Neural progenitor cell (in vitro differentiated cells): ENCODE measurements at regions not wholly inside any gene's neighbourhood (a gene's known extent, or its start where the extent isn't known, plus 50 kb on each side); places are given as distances from the start of the nearest gene placed in this dataset.
A peak's percentile ranks its signal among the peaks of the same experiment; 100 is the strongest.

Experiments
- DNase-seq: peaks from one replicate; pipeline ENCODE4 v3.0.0-alpha.2; 2016; ENCODE audit warnings: low spot score
- H2AFZ ChIP-seq: fragments of 200-600 bp; sonication (generic); replicated peaks from 2 replicates; pipeline ENCODE4 v1.6.1; 2016; ENCODE audit warnings: antibody characterized with exemption
- H3F3A ChIP-seq: fragments of 200-600 bp; sonication (generic); 2 replicates; pipeline ENCODE4 v1.6.1; 2016; ENCODE audit warnings: antibody characterized with exemption, low read depth
- H3K27ac ChIP-seq: fragments of 200-600 bp; sonication (generic); 2 replicates; pipeline ENCODE4 v1.5.1; 2016; ENCODE audit warnings: mild to moderate bottlenecking
- H3K27me3 ChIP-seq: fragments of 200-600 bp; sonication (generic); 2 replicates; pipeline ENCODE4 v1.6.1; 2016; ENCODE audit warnings: mild to moderate bottlenecking, moderate library complexity
- H3K36me3 ChIP-seq: fragments of 200-600 bp; sonication (generic); 2 replicates; pipeline ENCODE4 v1.5.1; 2016
- H3K4me1 ChIP-seq: fragments of 200-600 bp; sonication (generic); 2 replicates; pipeline ENCODE4 v1.6.1; 2016; ENCODE audit warnings: mixed run types
- H3K4me2 ChIP-seq: fragments of 200-600 bp; sonication (generic); 2 replicates; pipeline ENCODE4 v1.6.1; 2016
- H3K4me3 ChIP-seq: fragments of 200-600 bp; sonication (generic); 2 replicates; pipeline ENCODE4 v1.5.1; 2016
- H3K79me2 ChIP-seq: fragments of 200-600 bp; sonication (generic); 2 replicates; pipeline ENCODE4 v1.6.1; 2016; ENCODE audit warnings: low read depth
- H3K9ac ChIP-seq: fragments of 200-600 bp; sonication (generic); 2 replicates; pipeline ENCODE4 v1.6.1; 2016
- H3K9me3 ChIP-seq: fragments of 200-600 bp; sonication (generic); 2 replicates; pipeline ENCODE4 v1.5.1; 2016; ENCODE audit warnings: low read depth
- H4K20me1 ChIP-seq: fragments of 200-600 bp; sonication (generic); 2 replicates; pipeline ENCODE4 v1.6.1; 2016; ENCODE audit warnings: low read depth
- H3K27ac Mint-ChIP-seq: 3 replicates; pipeline ENCODE4 v1.8.0; 2021; ENCODE audit warnings: mixed read lengths
- H3K27me3 Mint-ChIP-seq: 2 replicates; pipeline ENCODE4 v1.8.0; 2022; ENCODE audit warnings: low read depth, mild to moderate bottlenecking, inconsistent platforms, moderate library complexity, mixed read lengths; ENCODE audit not compliant: insufficient read depth
- H3K36me3 Mint-ChIP-seq: 3 replicates; pipeline ENCODE4 v1.8.0; 2021; ENCODE audit warnings: mixed read lengths
- H3K4me1 Mint-ChIP-seq: 3 replicates; pipeline ENCODE4 v1.8.0; 2021; ENCODE audit warnings: mixed read lengths
- H3K4me3 Mint-ChIP-seq: 3 replicates; pipeline ENCODE4 v1.8.0; 2021; ENCODE audit warnings: mild to moderate bottlenecking, moderate library complexity, mixed read lengths
- H3K9me3 Mint-ChIP-seq: 3 replicates; pipeline ENCODE4 v1.8.0; 2020; ENCODE audit warnings: mixed read lengths
- CTCF ChIP-seq: fragments of 200-600 bp; sonication (generic); IDR thresholded peaks from 2 replicates; pipeline ENCODE4 v1.5.1; 2017; ENCODE audit warnings: antibody characterized with exemption, mild to moderate bottlenecking
- EZH2 ChIP-seq: fragments of 200-600 bp; sonication (generic); IDR thresholded peaks from 2 replicates; pipeline ENCODE4 v1.6.1; 2017; ENCODE audit warnings: antibody characterized with exemption, mild to moderate bottlenecking, moderate library complexity
- EZH2phosphoT487 ChIP-seq: fragments of 200-600 bp; sonication (generic); IDR thresholded peaks from 2 replicates; pipeline ENCODE4 v1.6.1; 2017; ENCODE audit warnings: antibody characterized with exemption

- Mint-ChIP-seq H3K9me3 (peaks cover 36% of the 10 kb centered on the region), H3K4me3 (no peak overlapping the region), H3K36me3 (peaks cover 19% of the 10 kb centered on the region), H3K27ac (peak overlapping the region; percentile 65), H3K4me1 (peaks cover 25% of the 10 kb centered on the region), H3K27me3 (peaks cover 6% of the 10 kb centered on the region)
- peaks cover 27% of the 10 kb centered on the region for H3K4me1 ChIP-seq
- no peaks in the 10 kb centered on the region for H3K36me3 ChIP-seq
- H3K4me3 ChIP-seq: no peak overlapping the region
- no peak for TF ChIP-seq EZH2
- no peak for TF ChIP-seq EZH2phosphoT487
- TF ChIP-seq CTCF: no peak
- no peaks in the 10 kb centered on the region for H4K20me1 ChIP-seq
- no peak overlapping the region for H3K9ac ChIP-seq
- DNase-seq: no peak
- no peak overlapping the region for H3K27ac ChIP-seq
- H3F3A ChIP-seq: no peaks in the 10 kb centered on the region
- no peak overlapping the region for H2AFZ ChIP-seq
- no peak overlapping the region for H3K4me2 ChIP-seq
- H3K79me2 ChIP-seq: no peaks in the 10 kb centered on the region
- H3K9me3 ChIP-seq: no peaks in the 10 kb centered on the region
- no peaks in the 10 kb centered on the region for H3K27me3 ChIP-seq
Measured at GRCh38 chr4:123640271-123640670, 243.7 kb downstream of the SPRY1 start.

- H3K9ac ChIP-seq: no peak overlapping the region
- H3K9me3 Mint-ChIP-seq: peaks cover 32% of the 10 kb centered on the region
- peak overlapping the region; percentile 9 for H3K4me3 Mint-ChIP-seq
- H3K4me1 ChIP-seq: peaks cover 27% of the 10 kb centered on the region
- peaks cover 17% of the 10 kb centered on the region for H3K36me3 Mint-ChIP-seq
- H3F3A ChIP-seq: no peaks in the 10 kb centered on the region
- H3K27ac Mint-ChIP-seq: no peak overlapping the region
- H3K27me3 Mint-ChIP-seq: peaks cover 5% of the 10 kb centered on the region
- H3K4me3 ChIP-seq: no peak overlapping the region
- H2AFZ ChIP-seq: no peak overlapping the region
- TF ChIP-seq CTCF: no peak
- no peak for TF ChIP-seq EZH2
- TF ChIP-seq EZH2phosphoT487: no peak
- no peaks in the 10 kb centered on the region for H3K9me3 ChIP-seq
- H4K20me1 ChIP-seq: no peaks in the 10 kb centered on the region
- no peaks in the 10 kb centered on the region for H3K36me3 ChIP-seq
- no peak overlapping the region for H3K27ac ChIP-seq
- peaks cover 25% of the 10 kb centered on the region for H3K4me1 Mint-ChIP-seq
- no peak for DNase-seq
- H3K4me2 ChIP-seq: no peak overlapping the region
- no peaks in the 10 kb centered on the region for H3K79me2 ChIP-seq
- H3K27me3 ChIP-seq: no peaks in the 10 kb centered on the region
Measured at GRCh38 chr4:123640824-123641223, 244.2 kb downstream of the SPRY1 start.

DNA sequence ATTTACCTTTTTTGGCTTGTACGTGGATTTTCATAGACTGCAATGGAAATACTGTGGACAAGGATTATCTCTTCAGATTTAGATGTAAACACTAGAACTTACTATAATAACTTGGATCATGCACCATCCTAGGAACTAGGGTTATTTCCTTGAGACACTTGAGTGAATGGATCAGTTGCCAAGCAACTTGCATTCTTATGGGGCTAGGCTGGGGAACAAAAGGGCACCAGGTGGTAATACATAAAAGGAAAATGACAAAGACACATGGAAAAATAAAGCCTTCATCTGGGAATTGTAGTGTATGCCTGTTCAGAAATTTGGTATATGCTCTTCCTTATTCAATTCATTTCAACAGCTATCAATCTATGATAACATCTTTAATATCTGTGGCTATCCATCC, 247.1 kb downstream of the SPRY1 start:
- Histone ChIP-seq H3K4me3 (no peak overlapping the region), H3K36me3 (no peaks in the 10 kb centered on the region), H3F3A (no peaks in the 10 kb centered on the region), H3K4me1 (peaks cover 24% of the 10 kb centered on the region), H3K27ac (no peak overlapping the region), H3K9me3 (no peaks in the 10 kb centered on the region), H3K4me2 (peak overlapping the region; percentile 37), H2AFZ (no peak overlapping the region), H3K27me3 (no peaks in the 10 kb centered on the region), H3K79me2 (no peaks in the 10 kb centered on the region), H3K9ac (no peak overlapping the region), H4K20me1 (no peaks in the 10 kb centered on the region)
- peaks cover 33% of the 10 kb centered on the region for H3K4me1 Mint-ChIP-seq
- TF ChIP-seq EZH2phosphoT487 (no peak), EZH2 (no peak), CTCF (no peak)
- peak; percentile 43 for DNase-seq
- peaks cover 8% of the 10 kb centered on the region for H3K9me3 Mint-ChIP-seq
- H3K4me3 Mint-ChIP-seq: no peak overlapping the region
- H3K27ac Mint-ChIP-seq: peak overlapping the region; percentile 50
- peaks cover 5% of the 10 kb centered on the region for H3K27me3 Mint-ChIP-seq
- H3K36me3 Mint-ChIP-seq: peaks cover 6% of the 10 kb centered on the region
